ENCODE measurements at regions not wholly inside any gene's neighbourhood (a gene's known extent, or its start where the extent isn't known, plus 50 kb on each side); places are given as distances from the start of the nearest gene placed in this dataset.

DNA sequence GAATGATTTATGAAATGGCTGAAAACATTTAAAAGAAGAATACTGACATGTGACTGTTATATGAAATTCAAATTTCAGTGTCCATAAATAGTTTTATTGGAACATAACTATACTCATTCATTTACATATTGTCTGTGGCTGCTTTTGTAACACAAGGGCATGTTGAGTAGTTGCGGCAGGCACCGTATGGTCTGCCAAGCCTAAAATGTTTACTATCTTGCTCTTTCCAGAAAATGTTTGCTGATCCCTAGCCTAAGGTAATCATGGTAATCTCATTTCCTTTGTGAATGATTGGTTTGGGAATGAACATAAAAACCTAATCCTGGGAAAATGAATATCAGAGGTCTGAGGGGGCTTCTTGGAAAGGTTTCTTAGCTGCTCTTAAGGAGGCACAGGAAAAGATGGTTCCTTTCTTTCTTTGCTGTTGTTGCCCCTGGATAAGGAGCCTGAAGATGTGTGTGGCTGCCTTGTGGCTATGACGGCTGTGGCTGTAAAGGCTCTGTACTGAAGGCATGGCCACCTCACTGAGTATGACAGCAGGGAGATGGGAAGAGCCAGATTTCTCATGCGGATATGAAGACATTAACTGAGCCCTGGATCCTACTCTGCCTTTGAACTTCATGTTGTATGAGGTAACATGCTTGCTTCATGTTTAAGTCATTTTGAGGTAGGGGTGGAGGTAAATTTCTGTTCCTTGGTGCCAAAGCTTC lies 419.4 kb upstream of the CLINT1 start:
- no peak overlapping the region for H3K27ac Mint-ChIP-seq
- H3K4me1 Mint-ChIP-seq: no peaks in the 10 kb centered on the region
- no peak overlapping the region for H3K4me3 Mint-ChIP-seq
- no peaks in the 10 kb centered on the region for H3K27me3 Mint-ChIP-seq
- no peak for ATAC-seq
- H3K9me3 Mint-ChIP-seq: no peaks in the 10 kb centered on the region
- H3K36me3 Mint-ChIP-seq: no peaks in the 10 kb centered on the region

DNA sequence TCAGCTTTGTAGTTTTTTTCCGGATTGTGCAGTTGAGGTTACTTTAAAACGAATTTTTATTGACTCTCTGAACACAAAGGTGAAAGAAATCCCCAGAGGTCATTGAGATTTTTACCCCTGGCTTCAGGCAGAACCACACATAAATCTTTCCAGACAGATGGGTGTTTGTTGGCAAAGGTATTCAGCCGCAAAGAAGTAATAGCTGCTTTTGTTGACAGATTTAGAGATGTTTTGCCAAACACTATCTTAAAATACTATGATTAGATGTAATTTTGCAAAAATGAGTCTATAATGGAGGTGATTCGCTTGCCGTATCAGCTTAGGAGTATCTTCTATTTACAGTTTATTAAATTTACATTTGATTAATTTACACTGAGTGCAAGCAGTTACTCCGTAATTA lies 418.3 kb upstream of the CLINT1 start:
- no peak overlapping the region for H3K4me3 Mint-ChIP-seq
- ATAC-seq: no peak
- no peaks in the 10 kb centered on the region for H3K27me3 Mint-ChIP-seq
- H3K9me3 Mint-ChIP-seq: no peaks in the 10 kb centered on the region
- no peaks in the 10 kb centered on the region for H3K36me3 Mint-ChIP-seq
- H3K27ac Mint-ChIP-seq: no peak overlapping the region
- no peaks in the 10 kb centered on the region for H3K4me1 Mint-ChIP-seq

DNA sequence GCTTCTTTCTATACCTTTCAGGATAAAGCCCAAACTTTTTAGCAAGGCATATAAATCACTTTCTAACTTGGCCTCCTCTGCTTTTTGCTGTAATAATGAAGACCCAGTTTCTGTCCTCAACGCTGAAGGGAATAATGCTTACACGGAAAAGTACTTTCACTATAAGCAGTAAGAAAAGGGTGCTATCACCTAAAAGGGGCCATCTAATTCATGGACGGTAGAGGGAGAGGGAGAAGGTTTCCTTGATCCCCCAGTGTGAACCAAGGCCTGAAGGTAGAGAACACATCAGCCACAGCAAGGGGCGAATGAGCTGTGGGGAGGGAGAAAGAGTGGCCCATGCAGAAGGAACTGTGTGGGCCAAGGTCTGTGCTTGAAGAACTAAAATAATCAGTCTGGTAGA lies 417.7 kb upstream of the CLINT1 start:
- Mint-ChIP-seq H3K4me1 (no peaks in the 10 kb centered on the region), H3K9me3 (no peaks in the 10 kb centered on the region), H3K27me3 (no peaks in the 10 kb centered on the region), H3K4me3 (no peak overlapping the region), H3K36me3 (no peaks in the 10 kb centered on the region), H3K27ac (no peak overlapping the region)
- ATAC-seq: no peak

DNA sequence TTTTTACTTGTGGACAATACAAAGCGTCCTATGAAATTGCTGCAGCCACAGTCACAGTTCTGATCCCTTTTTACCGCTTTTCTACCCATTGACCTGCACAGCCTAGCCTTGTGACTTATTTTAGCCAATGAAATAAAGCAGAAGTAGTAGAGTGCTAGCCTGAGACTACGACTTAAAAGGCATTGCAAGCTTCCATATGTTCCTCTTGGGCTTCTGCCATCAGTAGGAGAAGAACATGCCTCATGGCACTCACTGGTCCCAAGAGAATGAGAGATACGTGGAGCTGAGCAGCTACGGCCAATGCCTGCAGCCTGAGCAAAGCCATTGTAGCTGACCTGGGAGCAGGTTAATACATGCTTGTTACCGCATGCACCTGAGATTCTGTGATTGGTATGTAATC lies 416.6 kb upstream of the CLINT1 start:
- H3K4me1 Mint-ChIP-seq: no peaks in the 10 kb centered on the region
- no peaks in the 10 kb centered on the region for H3K9me3 Mint-ChIP-seq
- H3K36me3 Mint-ChIP-seq: no peaks in the 10 kb centered on the region
- no peak overlapping the region for H3K4me3 Mint-ChIP-seq
- H3K27ac Mint-ChIP-seq: no peak overlapping the region
- no peaks in the 10 kb centered on the region for H3K27me3 Mint-ChIP-seq
- ATAC-seq: no peak

DNA sequence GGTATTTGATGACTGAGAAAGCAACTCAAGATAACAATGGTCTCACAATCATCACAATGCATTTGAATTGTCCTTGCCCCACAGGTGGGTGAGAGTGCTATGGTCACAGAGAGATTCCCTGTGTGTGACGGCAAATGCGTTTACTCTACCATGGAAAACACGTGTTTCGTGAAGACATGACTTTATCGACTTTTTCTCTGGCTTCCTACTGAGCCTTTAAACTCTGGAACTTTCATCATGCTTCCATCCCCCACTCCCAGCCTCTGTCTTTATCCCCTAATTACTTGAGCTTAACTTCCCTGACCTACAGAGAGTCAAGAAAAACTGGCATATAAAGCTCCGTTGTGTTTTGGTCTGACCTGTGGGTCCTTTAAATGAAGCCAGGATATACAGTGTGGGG lies 414.1 kb upstream of the CLINT1 start:
- Mint-ChIP-seq H3K27ac (no peak overlapping the region), H3K36me3 (no peaks in the 10 kb centered on the region), H3K4me1 (no peaks in the 10 kb centered on the region), H3K4me3 (no peak overlapping the region), H3K27me3 (no peaks in the 10 kb centered on the region), H3K9me3 (no peaks in the 10 kb centered on the region)
- no peak for ATAC-seq

DNA sequence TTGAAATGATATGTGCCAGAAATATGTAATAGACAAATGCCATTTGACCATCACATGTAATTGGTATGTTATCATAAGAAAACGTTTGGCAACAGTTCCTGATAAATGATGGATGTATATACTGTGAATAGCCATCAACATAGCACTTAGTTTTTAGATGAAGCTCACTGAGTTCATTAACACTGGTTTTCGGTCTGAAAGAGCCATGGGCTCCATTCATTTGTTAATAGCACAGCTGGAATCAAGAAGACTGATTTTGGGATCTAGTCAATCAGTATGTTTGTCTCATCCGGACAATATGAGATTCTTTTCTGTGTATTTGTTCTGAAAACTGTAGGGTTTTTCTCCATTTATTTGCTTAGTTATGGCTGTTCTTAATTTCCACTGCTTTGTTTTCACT lies 413.5 kb upstream of the CLINT1 start:
- Mint-ChIP-seq H3K27me3 (no peaks in the 10 kb centered on the region), H3K4me3 (no peak overlapping the region), H3K27ac (no peak overlapping the region), H3K36me3 (no peaks in the 10 kb centered on the region), H3K4me1 (no peaks in the 10 kb centered on the region), H3K9me3 (no peaks in the 10 kb centered on the region)
- no peak for ATAC-seq

DNA sequence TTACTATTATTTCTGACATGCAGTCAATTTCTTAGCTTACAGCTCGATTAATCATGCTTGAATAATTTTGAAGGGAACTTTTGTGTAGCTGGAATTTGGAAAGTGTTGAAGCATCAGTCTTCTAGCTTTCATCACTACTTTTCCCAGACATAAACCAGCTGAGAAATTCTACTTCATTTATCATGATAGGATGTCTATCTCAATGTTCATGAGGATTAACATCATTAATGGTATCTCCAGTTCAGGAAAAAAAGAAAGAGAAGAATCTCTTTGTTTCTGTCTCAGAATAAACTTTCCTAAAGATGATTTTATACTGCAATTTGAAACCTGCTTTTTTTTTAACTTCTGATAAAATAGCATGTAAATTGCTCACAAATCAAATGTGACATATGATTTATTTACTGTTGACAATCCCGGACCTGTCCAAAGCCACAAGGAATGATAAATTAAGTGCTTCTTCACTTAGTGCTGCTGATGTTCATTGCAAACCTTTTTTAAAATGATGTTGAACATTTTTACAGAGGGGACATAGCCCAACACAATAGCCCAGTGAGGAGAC lies 412.1 kb upstream of the CLINT1 start:
- ATAC-seq: no peak
- no peak overlapping the region for H3K27ac Mint-ChIP-seq
- no peaks in the 10 kb centered on the region for H3K4me1 Mint-ChIP-seq
- H3K27me3 Mint-ChIP-seq: no peaks in the 10 kb centered on the region
- H3K36me3 Mint-ChIP-seq: no peaks in the 10 kb centered on the region
- H3K4me3 Mint-ChIP-seq: no peak overlapping the region
- H3K9me3 Mint-ChIP-seq: no peaks in the 10 kb centered on the region

DNA sequence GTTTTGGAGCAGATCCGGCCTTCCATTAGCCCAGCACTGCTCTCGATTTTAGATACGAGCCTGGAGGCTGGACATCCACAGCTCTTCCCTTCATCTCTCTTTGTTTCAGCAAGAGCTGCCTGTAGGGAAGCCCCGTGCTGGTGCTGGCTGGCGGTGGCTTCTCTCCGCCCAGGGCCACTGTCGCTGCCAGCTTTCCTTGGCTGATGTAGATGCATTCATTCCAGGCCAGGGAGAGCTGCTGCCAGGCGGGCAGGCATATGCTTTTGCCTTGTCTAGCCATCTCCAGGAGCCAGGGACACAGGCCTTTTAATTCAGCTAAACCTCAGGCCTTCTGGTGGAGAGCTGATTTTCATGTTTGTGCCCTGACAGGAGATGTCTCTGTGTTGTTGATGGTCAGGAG lies 409.3 kb upstream of the CLINT1 start:
- Mint-ChIP-seq H3K36me3 (no peaks in the 10 kb centered on the region), H3K27ac (no peak overlapping the region), H3K4me1 (no peaks in the 10 kb centered on the region), H3K27me3 (no peaks in the 10 kb centered on the region), H3K9me3 (no peaks in the 10 kb centered on the region), H3K4me3 (no peak overlapping the region)
- ATAC-seq: no peak

DNA sequence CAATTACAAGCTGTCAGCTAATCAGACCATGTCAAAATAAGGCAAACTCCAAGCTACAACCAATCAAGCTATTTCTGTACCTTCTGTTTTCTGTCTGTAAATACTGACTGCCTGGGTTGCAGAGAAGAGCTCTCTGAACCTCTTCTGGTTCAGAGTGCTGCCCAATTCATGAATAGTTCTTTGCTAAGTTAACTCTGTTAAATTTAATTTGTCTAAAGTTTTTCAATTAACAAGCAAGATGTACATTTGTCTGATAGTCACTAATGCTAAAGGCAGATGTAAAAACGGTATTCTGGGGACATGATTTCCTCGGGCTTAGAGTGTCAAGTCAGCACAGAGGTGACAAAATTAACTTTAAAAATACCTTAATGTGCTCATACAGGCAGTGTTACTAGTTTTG lies 408.3 kb upstream of the CLINT1 start:
- H3K4me1 Mint-ChIP-seq: no peaks in the 10 kb centered on the region
- no peak for ATAC-seq
- H3K36me3 Mint-ChIP-seq: no peaks in the 10 kb centered on the region
- no peak overlapping the region for H3K27ac Mint-ChIP-seq
- H3K27me3 Mint-ChIP-seq: no peaks in the 10 kb centered on the region
- no peaks in the 10 kb centered on the region for H3K9me3 Mint-ChIP-seq
- no peak overlapping the region for H3K4me3 Mint-ChIP-seq

DNA sequence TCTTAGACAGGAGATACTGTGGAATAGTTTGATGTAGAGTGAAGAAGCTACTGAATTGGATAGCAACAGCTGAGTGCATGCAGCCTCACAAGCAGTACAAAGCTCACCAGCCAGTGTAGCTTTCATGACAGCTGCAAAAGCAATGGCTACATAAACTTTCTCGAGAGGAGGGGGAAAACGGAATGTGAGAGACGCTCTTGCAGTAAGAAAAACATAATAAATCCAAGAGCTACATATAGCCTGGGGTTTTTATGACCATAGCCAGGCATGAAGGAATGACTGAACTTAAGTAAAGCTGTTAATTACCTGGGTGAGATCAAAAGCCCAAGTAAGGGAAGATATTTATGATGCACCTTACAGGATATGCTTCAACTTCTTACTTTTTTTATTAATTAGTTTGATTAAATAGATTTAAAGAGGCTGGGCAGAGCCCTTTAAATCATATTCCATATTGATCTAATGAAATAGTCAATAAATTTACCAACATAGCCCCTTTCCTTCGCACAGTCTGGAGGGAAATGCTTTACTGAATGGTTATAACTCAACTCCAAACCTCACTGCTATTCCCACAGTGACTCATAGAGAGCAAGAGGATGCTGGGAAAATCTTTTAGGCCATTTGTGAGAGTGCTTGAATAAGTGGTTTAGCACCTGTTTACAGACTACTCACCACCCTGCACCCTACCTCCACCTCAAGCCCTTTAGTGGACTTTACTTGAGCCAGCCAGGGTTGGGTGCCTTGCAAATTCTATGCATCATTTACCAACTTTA lies 407.2 kb upstream of the CLINT1 start:
- Mint-ChIP-seq H3K27me3 (no peaks in the 10 kb centered on the region), H3K4me1 (no peaks in the 10 kb centered on the region), H3K36me3 (no peaks in the 10 kb centered on the region), H3K9me3 (no peaks in the 10 kb centered on the region), H3K27ac (no peak overlapping the region), H3K4me3 (no peak overlapping the region)
- ATAC-seq: no peak

DNA sequence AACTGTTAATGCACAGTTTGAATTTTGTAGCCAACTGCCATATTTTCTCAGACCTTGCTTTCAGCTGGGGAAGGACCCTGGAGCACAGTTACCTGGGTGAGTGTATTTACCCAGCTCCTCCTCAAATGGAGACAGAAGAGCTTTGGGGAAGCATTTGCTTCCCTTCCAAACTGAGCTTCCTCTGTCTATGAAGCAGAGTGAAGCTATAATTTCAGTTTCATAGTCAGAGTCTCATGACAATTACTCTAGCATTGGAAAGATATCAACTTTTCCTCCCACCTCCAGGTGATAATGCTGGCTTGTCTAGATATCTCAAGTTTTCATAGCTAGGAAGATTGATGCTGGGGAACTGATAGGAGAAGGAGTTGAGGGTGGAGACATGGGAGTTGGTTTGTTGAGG lies 406.4 kb upstream of the CLINT1 start:
- Mint-ChIP-seq H3K36me3 (no peaks in the 10 kb centered on the region), H3K27ac (no peak overlapping the region), H3K9me3 (no peaks in the 10 kb centered on the region), H3K27me3 (no peaks in the 10 kb centered on the region), H3K4me3 (no peak overlapping the region), H3K4me1 (no peaks in the 10 kb centered on the region)
- ATAC-seq: no peak

DNA sequence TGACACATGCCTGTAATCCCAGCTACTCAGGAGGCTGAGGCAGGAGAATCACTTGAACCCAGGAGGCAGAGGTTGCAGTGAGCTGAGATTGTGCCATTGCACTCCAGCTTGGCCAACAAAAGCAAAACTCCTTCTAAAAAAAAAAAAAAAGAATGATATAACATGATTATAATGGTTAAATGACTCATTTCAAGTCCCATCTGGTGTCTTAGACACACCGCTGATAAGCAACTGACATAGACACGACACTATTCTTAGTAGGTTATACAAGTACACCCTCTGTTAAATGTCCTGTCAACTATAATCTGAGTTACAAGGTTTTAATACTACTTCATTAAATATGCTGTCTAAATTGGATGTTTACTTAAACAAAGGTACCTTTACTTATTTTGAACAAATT lies 405.3 kb upstream of the CLINT1 start:
- no peaks in the 10 kb centered on the region for H3K4me1 Mint-ChIP-seq

DNA sequence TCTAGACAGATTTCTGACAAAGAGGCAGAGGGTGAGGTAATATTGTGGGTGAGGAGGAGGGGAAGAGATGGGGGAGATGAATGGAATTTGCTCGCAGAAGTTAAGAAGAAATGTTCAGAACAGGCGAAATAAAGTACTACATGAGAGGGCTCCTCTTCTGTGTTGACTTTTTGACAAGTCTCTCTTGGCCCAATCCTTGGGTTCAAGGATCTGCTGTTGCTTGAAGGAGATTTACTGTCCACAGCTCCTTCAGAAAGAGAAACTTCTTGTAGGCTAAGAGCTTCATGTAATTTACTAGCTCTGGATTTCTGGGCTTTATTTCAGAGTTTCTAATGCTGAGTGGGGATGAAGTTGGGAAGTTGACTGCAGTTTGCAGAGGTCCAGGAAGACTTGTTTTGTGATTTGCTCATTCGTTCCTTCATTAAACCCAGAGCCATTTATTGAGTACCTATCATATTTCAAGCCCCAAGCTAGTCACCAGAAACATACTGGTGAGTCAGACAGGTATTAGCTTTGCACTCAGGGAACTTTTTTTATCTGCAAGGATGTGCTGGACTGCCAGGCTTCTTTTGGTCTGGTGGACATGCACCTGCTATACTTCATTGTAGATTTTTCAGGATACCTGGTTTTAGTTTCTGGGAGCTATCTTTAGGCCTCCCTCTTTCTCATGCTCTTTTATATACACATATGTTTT lies 402.9 kb upstream of the CLINT1 start:
- Mint-ChIP-seq H3K9me3 (peaks cover 3% of the 10 kb centered on the region), H3K27me3 (no peaks in the 10 kb centered on the region), H3K4me1 (no peaks in the 10 kb centered on the region), H3K4me3 (no peak overlapping the region), H3K36me3 (no peaks in the 10 kb centered on the region), H3K27ac (no peak overlapping the region)
- ATAC-seq: no peak

More for the DNA sequence above, 405.3 kb upstream of the CLINT1 start:
- no peak for ATAC-seq
- Mint-ChIP-seq H3K9me3 (no peaks in the 10 kb centered on the region), H3K36me3 (no peaks in the 10 kb centered on the region), H3K27ac (no peak overlapping the region), H3K27me3 (no peaks in the 10 kb centered on the region), H3K4me3 (no peak overlapping the region)

DNA sequence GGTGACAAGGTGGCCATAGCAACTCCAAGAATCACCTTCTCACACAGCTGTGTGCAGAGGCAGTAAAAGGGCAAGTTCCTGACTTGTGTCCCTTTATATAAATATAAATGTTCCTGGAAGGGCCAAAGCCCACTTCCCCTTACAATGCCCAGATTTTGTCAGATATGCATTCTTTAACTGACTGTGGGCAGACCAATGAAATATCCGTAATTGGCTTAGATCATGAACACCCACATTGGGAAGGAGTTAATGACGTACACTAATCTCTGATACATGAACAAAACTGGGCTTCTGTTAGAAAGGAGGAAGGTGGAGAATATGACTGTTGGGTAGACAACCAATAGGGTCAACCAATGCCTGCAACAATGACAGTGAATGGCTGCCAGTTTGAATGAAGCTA lies 397.2 kb upstream of the CLINT1 start:
- Mint-ChIP-seq H3K36me3 (no peaks in the 10 kb centered on the region), H3K4me3 (no peak overlapping the region), H3K9me3 (peaks cover 3% of the 10 kb centered on the region), H3K4me1 (no peaks in the 10 kb centered on the region), H3K27ac (no peak overlapping the region), H3K27me3 (no peaks in the 10 kb centered on the region)
- no peak for ATAC-seq

DNA sequence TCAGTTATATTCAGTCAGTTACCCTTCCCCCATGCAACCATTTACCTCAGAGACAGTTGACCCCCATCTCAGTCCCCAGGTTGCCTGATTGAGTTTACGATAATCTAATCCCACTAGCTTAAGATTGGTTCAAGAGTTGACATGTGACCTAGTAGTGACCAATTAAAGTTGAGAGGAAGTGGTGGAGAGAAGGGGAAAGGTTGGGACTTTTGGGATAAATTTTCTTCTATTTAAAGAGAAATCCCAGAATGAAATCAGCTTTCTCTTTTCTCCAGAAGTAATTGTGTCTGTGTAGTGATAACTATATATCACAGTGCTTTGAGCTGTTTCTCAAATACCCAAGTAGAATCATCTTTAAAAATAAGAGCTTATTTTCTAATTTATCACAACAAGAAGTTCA lies 396.7 kb upstream of the CLINT1 start:
- no peaks in the 10 kb centered on the region for H3K4me1 Mint-ChIP-seq
- no peak overlapping the region for H3K27ac Mint-ChIP-seq
- peaks cover 3% of the 10 kb centered on the region for H3K9me3 Mint-ChIP-seq
- no peak for ATAC-seq
- H3K27me3 Mint-ChIP-seq: no peaks in the 10 kb centered on the region
- no peaks in the 10 kb centered on the region for H3K36me3 Mint-ChIP-seq
- no peak overlapping the region for H3K4me3 Mint-ChIP-seq

All from stimulated activated memory B cell treated with anti-CD40 and anti-IgM and Interleukin-4, amounts not matched to agents 10 μg/mL and 1 μg/mL and 100 μg/mL, for 72 hours (primary cell).